ENCODE measurements at regions not wholly inside any gene's neighbourhood (a gene's known extent, or its start where the extent isn't known, plus 50 kb on each side); places are given as distances from the start of the nearest gene placed in this dataset.

GRCh38 chr12:78680596-78680995 lies 184.0 kb upstream of the SYT1 start:
- TF ChIP-seq CTCF (IDR thresholded peaks at IDR 0.05) (no peak), POLR2A (IDR thresholded peaks at IDR 0.05) (no peak)
